ENCODE measurements at regions not wholly inside any gene's neighbourhood (a gene's known extent, or its start where the extent isn't known, plus 50 kb on each side); places are given as distances from the start of the nearest gene placed in this dataset.
A peak's percentile ranks its signal among the peaks of the same experiment; 100 is the strongest.

DNA sequence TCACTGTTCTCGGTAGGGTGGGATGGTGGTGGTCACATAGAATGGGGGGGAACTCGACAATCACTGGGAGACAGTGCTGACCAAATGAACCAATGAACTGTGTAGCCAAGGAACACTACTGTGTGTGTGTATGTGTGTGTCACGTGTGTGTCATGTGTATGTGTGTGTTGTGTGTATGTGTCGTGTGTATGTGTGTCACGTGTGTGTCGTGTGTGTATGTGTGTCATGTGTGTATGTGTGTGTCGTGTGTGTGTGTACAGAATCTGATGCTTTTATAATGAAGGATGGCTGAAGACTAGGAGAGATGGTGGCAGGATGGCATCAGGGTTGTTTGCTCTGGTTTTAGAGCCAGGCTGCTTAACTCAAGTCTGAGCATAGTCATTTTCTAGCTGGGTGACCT lies 99.1 kb upstream of the DUSP22 start:
- POLR2A ChIA-PET, result no interaction called here

DNA sequence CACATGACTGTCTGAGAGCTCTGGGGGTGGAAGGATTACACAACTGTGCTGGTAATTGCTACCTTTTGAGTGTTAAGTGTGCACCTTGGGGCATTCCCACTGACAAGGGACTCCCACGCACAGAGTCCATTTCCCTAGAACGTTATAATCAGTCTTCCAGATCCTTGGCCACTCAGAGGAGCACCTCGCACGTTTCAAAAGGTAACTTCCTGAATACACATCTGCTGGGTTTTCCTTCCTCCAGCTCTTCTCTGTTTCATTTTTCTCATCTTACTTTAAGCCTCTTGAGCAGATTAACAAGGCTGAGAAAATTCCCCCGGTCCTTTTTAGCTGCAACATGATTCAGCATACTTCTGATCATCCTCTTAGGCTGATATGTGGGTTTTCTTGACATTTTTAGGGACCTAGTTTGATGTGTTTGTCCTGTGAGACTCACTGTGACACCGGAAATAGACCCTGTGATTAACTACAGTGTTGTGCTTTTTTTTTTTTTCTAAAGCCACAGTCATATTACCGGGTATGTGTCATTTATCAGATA lies 98.4 kb upstream of the DUSP22 start:
- Histone ChIP-seq H3K36me3 (ENCODE audit: control insufficient read depth in 2 of 2, insufficient read depth in 1 of 2, low read length in 2 of 2) (no peaks in the 10 kb centered on the region), H3K9me3 (ENCODE audit: control insufficient read depth, insufficient read depth, low read depth, low read length) (no peaks in the 10 kb centered on the region), H3K4me3 (ENCODE audit: low read depth, low read length) (no peak overlapping the region), H3K27ac (ENCODE audit: extremely low read depth, low read depth, low read length) (no peak overlapping the region), H3K4me1 (ENCODE audit: control insufficient read depth, insufficient read depth, low read length) (no peaks in the 10 kb centered on the region)
- TF ChIP-seq SP7 (tag by site-specific recombination; IDR thresholded peaks at IDR 0.05), result peak; percentile 35; the same call in 1 of the 2 replicates
- TF ChIP-seq GLIS1 (tag by site-specific recombination; IDR thresholded peaks at IDR 0.05), result no peak
- TF ChIP-seq, protein P1, sequence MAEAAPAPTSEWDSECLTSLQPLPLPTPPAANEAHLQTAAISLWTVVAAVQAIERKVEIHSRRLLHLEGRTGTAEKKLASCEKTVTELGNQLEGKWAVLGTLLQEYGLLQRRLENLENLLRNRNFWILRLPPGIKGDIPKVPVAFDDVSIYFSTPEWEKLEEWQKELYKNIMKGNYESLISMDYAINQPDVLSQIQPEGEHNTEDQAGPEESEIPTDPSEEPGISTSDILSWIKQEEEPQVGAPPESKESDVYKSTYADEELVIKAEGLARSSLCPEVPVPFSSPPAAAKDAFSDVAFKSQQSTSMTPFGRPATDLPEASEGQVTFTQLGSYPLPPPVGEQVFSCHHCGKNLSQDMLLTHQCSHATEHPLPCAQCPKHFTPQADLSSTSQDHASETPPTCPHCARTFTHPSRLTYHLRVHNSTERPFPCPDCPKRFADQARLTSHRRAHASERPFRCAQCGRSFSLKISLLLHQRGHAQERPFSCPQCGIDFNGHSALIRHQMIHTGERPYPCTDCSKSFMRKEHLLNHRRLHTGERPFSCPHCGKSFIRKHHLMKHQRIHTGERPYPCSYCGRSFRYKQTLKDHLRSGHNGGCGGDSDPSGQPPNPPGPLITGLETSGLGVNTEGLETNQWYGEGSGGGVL (tag by site-specific recombination; IDR thresholded peaks at IDR 0.05), result no peak
- 0 out of 2 replicates have a peak, but pooled peaks have one; percentile 18 for TF ChIP-seq ZFHX2 (tag by site-specific recombination; conservative IDR thresholded peaks at IDR 0.05)
- no peak for TF ChIP-seq ZNF768 (tag by site-specific recombination; IDR thresholded peaks at IDR 0.05)
- no peak for TF ChIP-seq ZIC2 (tag by site-specific recombination; IDR thresholded peaks at IDR 0.05)
- ChIA-PET POLR2A (no interaction called here), CTCF (interaction anchor here (0.5 to 1.1 kb wide), 3 partner anchors 11 to 309 kb away, joined by 3 read pairs; no protein-coding TSS in a partner anchor)

More for the DNA sequence above, 99.1 kb upstream of the DUSP22 start:
- Histone ChIP-seq H3K4me3 (ENCODE audit: low read depth, low read length) (no peak overlapping the region), H3K4me1 (ENCODE audit: control insufficient read depth, insufficient read depth, low read length) (no peaks in the 10 kb centered on the region), H3K9me3 (ENCODE audit: control insufficient read depth, insufficient read depth, low read depth, low read length) (no peaks in the 10 kb centered on the region), H3K27ac (ENCODE audit: extremely low read depth, low read depth, low read length) (no peak overlapping the region), H3K36me3 (ENCODE audit: control insufficient read depth in 2 of 2, insufficient read depth in 1 of 2, low read length in 2 of 2) (no peaks in the 10 kb centered on the region)
- CTCF ChIA-PET, result interaction anchor here (0.5 to 1.1 kb wide), 3 partner anchors 11 to 309 kb away, joined by 3 read pairs; no protein-coding TSS in a partner anchor
- TF ChIP-seq ZNF423 (tag by site-specific recombination; IDR thresholded peaks at IDR 0.05) (no peak), ZNF785 (tag by site-specific recombination; IDR thresholded peaks at IDR 0.05) (no peak), ZBTB1 (tag by site-specific recombination; IDR thresholded peaks at IDR 0.05) (no peak), GLI4 (tag by site-specific recombination; IDR thresholded peaks at IDR 0.05) (no peak), ZNF658 (tag by site-specific recombination; IDR thresholded peaks at IDR 0.05) (no peak), ZNF548 (tag by site-specific recombination; IDR thresholded peaks at IDR 0.05) (no peak), BCL11A (tag by site-specific recombination; IDR thresholded peaks at IDR 0.05; ENCODE audit: low read depth) (no peak), KLF8 (tag by site-specific recombination; IDR thresholded peaks at IDR 0.05) (no peak), ZNF560 (tag by site-specific recombination; IDR thresholded peaks at IDR 0.05; ENCODE audit: borderline replicate concordance) (no peak), ZNF677 (tag by site-specific recombination; IDR thresholded peaks at IDR 0.05) (no peak), ZNF623 (tag by site-specific recombination; IDR thresholded peaks at IDR 0.05) (no peak), ZFHX2 (tag by site-specific recombination; conservative IDR thresholded peaks at IDR 0.05) (no peak), ZFP41 (tag by site-specific recombination; IDR thresholded peaks at IDR 0.05; ENCODE audit: borderline replicate concordance) (no peak), ZFP69B (tag by site-specific recombination; IDR thresholded peaks at IDR 0.05) (no peak), ZNF624 (tag by site-specific recombination; IDR thresholded peaks at IDR 0.05) (no peak), ZSCAN23 (tag by site-specific recombination; IDR thresholded peaks at IDR 0.05) (no peak), ZNF791 (tag by site-specific recombination; IDR thresholded peaks at IDR 0.05) (no peak), ZNF404 (tag by site-specific recombination; IDR thresholded peaks at IDR 0.05) (no peak)

DNA sequence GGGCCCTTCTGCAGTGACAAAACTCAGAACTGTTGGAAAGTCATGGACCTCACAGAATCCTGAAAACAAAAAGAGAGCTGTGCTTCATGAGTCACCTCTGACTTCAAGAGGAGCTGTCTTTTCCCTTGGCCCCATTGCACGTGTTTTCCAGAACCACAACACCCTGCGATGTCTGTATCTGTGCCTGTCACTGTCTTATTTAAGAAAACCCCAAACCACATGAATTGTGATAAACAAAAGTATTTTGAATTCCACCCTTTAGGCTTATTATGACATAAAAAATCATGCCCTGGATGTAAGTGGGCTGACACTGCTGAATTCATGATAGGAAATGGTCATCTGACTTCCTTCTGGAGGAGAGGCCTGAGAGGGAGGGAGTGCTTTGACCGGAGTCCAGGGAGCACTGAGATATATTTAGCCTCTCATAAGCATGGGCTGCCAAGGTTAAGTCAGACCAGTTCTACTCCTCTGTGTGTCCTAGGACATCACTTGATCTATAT lies 96.4 kb upstream of the DUSP22 start:
- CTCF ChIA-PET, result interaction anchor here (1.1 kb wide), 1 partner anchor 14 kb away, joined by 3 read pairs; no protein-coding TSS in a partner anchor
- POLR2A ChIA-PET, result no interaction called here
- TF ChIP-seq, protein P2, sequence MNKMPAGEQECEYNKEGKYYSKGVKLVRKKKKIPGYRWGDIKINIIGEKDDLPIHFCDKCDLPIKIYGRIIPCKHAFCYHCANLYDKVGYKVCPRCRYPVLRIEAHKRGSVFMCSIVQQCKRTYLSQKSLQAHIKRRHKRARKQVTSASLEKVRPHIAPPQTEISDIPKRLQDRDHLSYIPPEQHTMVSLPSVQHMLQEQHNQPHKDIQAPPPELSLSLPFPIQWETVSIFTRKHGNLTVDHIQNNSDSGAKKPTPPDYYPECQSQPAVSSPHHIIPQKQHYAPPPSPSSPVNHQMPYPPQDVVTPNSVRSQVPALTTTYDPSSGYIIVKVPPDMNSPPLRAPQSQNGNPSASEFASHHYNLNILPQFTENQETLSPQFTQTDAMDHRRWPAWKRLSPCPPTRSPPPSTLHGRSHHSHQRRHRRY (tag by site-specific recombination; IDR thresholded peaks at IDR 0.05), result no peak
- TF ChIP-seq KLF7 (tag by site-specific recombination; IDR thresholded peaks at IDR 0.05; ENCODE audit: borderline replicate concordance) (no peak), IKZF3 (tag by site-specific recombination; IDR thresholded peaks at IDR 0.05) (no peak), TCF7L2 (IDR thresholded peaks at IDR 0.05; ENCODE audit: borderline replicate concordance, low read depth, low read length) (no peak), ZNF623 (tag by site-specific recombination; IDR thresholded peaks at IDR 0.05) (no peak), ZNF529 (tag by site-specific recombination; IDR thresholded peaks at IDR 0.05; ENCODE audit: insufficient replicate concordance) (no peak), ZFP37 (tag by site-specific recombination; IDR thresholded peaks at IDR 0.05) (no peak), ZBTB48 (tag by site-specific recombination; IDR thresholded peaks at IDR 0.05) (no peak), ZNF114 (tag by site-specific recombination; IDR thresholded peaks at IDR 0.05) (no peak)

More for the DNA sequence above, 96.4 kb upstream of the DUSP22 start:
- Histone ChIP-seq H3K27ac (ENCODE audit: extremely low read depth, low read depth, low read length) (no peak overlapping the region), H3K9me3 (ENCODE audit: control insufficient read depth, insufficient read depth, low read depth, low read length) (no peaks in the 10 kb centered on the region), H3K36me3 (ENCODE audit: control insufficient read depth in 2 of 2, insufficient read depth in 1 of 2, low read length in 2 of 2) (no peaks in the 10 kb centered on the region), H3K4me1 (ENCODE audit: control insufficient read depth, insufficient read depth, low read length) (no peaks in the 10 kb centered on the region), H3K4me3 (ENCODE audit: low read depth, low read length) (no peak overlapping the region)

Data from HEK293 (cell line).